Astrocyte of the cerebellum (primary cell): ENCODE measurements at regions not wholly inside any gene's neighbourhood (a gene's known extent, or its start where the extent isn't known, plus 50 kb on each side); places are given as distances from the start of the nearest gene placed in this dataset.

Experiments used
- DNase-seq: peaks from one replicate; pipeline ENCODE4 v3.0.0-alpha.2; 2011; ENCODE audit warnings: low read depth
- H3K4me3 ChIP-seq: 2 replicates; pipeline ENCODE4 v1.5.1; 2011; ENCODE audit warnings: mild to moderate bottlenecking, low read depth, low read length, moderate library complexity
- CTCF ChIP-seq: IDR thresholded peaks from 2 replicates; pipeline ENCODE4 v1.5.1; 2012; ENCODE audit warnings: low read length, low read depth, moderate library complexity, mild to moderate bottlenecking; ENCODE audit errors: missing control alignments
- in situ Hi-C: cut with HindIII; loops from 2 replicates; pipeline ENCODE4 v1.10.0; 2017; ENCODE audit warnings: low sequenced_read_pairs

- no peak for DNase-seq
- TF ChIP-seq CTCF = no peak
- H3K4me3 ChIP-seq = no peak overlapping the region
- in situ Hi-C loops = no loop called here
Measured at GRCh38 chr3:70876154-70876553, 563.7 kb upstream of the MDFIC2 start.

- in situ Hi-C loops = no loop called here
- no peak overlapping the region for H3K4me3 ChIP-seq
- TF ChIP-seq CTCF = no peak
- DNase-seq = no peak
Measured at GRCh38 chr3:70874196-70874595, 561.8 kb upstream of the MDFIC2 start.

- in situ Hi-C loops = no loop called here
- TF ChIP-seq CTCF = no peak
- DNase-seq = no peak
- no peak overlapping the region for H3K4me3 ChIP-seq
Measured at GRCh38 chr3:70873686-70874085, 561.2 kb upstream of the MDFIC2 start.

GRCh38 chr3:70871909-70872656 is 559.6 kb upstream of the MDFIC2 start:
- no peak overlapping the region for H3K4me3 ChIP-seq
- DNase-seq = peak; percentile 31
- no peak for TF ChIP-seq CTCF
- in situ Hi-C loops = no loop called here

- no peak for TF ChIP-seq CTCF
- in situ Hi-C loops = no loop called here
- no peak overlapping the region for H3K4me3 ChIP-seq
- no peak for DNase-seq
Measured at GRCh38 chr3:70870576-70870975, 558.1 kb upstream of the MDFIC2 start.

GRCh38 chr3:70868561-70868960 is 556.1 kb upstream of the MDFIC2 start:
- in situ Hi-C loops = no loop called here
- no peak for DNase-seq
- no peak overlapping the region for H3K4me3 ChIP-seq
- TF ChIP-seq CTCF = no peak
